SU-DHL-6 (cell line): ENCODE measurements at regions not wholly inside any gene's neighbourhood (a gene's known extent, or its start where the extent isn't known, plus 50 kb on each side); places are given as distances from the start of the nearest gene placed in this dataset.

Experiments used
- H2AFZ ChIP-seq: fragments of 200-600 bp; sonication (generic); 2 replicates; pipeline ENCODE4 v1.6.1; 2014; ENCODE audit warnings: low read depth, mild to moderate bottlenecking, moderate library complexity, mixed read lengths, antibody characterized with exemption, low read length; ENCODE audit not compliant: severe bottlenecking
- H3F3A ChIP-seq: fragments of 200-600 bp; shearing (Covaris generic); 2 replicates; pipeline ENCODE4 v1.6.0; 2016; ENCODE audit warnings: antibody characterized with exemption, mild to moderate bottlenecking; ENCODE audit not compliant: insufficient read depth
- H3K27ac ChIP-seq: fragments of 200-600 bp; sonication (generic); 2 replicates; pipeline ENCODE4 v1.5.1; 2016; ENCODE audit warnings: low read depth, mild to moderate bottlenecking, low read length, moderate library complexity, mixed read lengths
- H3K27me3 ChIP-seq: fragments of 200-600 bp; sonication (generic), shearing (Covaris generic); 2 replicates; pipeline ENCODE4 v1.6.0; 2014; ENCODE audit warnings: mild to moderate bottlenecking, low read length
- H3K36me3 ChIP-seq: fragments of 200-600 bp; sonication (generic); 2 replicates; pipeline ENCODE4 v1.6.1; 2014; ENCODE audit warnings: mild to moderate bottlenecking, low read length, mixed read lengths
- H3K4me2 ChIP-seq: fragments of 300-600, 200-600 bp; shearing (Covaris generic), sonication (generic); 2 replicates; pipeline ENCODE4 v1.6.0; 2014; ENCODE audit warnings: low read length, low read depth, mild to moderate bottlenecking; ENCODE audit not compliant: poor library complexity, severe bottlenecking
- H3K4me3 ChIP-seq: fragments of 200-600 bp; sonication (generic); 2 replicates; pipeline ENCODE4 v1.5.1; 2014; ENCODE audit warnings: antibody characterized with exemption, low read length, mild to moderate bottlenecking, mixed read lengths; ENCODE audit not compliant: insufficient read depth, poor library complexity, severe bottlenecking
- H3K79me2 ChIP-seq: fragments of 200-600 bp; sonication (generic); 2 replicates; pipeline ENCODE4 v1.6.1; 2014; ENCODE audit warnings: mild to moderate bottlenecking, low read length, moderate library complexity; ENCODE audit not compliant: insufficient read depth
- H3K9ac ChIP-seq: fragments of 200-600 bp; sonication (generic); 2 replicates; pipeline ENCODE4 v1.7.0; 2014; ENCODE audit warnings: mild to moderate bottlenecking, low read length
- H3K9me2 ChIP-seq: fragments of 200-600 bp; sonication (generic); replicated peaks from 2 replicates; pipeline ENCODE4 v1.6.1; 2014; ENCODE audit warnings: low read length; ENCODE audit not compliant: insufficient read depth
- H3K9me3 ChIP-seq: fragments of 200-600 bp; sonication (generic); 2 replicates; pipeline ENCODE4 v1.6.1; 2014; ENCODE audit warnings: low read length, mixed read lengths; ENCODE audit not compliant: insufficient read depth
- H4K20me1 ChIP-seq: fragments of 200-600 bp; sonication (generic); 2 replicates; pipeline ENCODE4 v1.6.1; 2014; ENCODE audit warnings: low read depth, mild to moderate bottlenecking, antibody characterized with exemption, low read length, moderate library complexity, mixed read lengths
- EZH2phosphoT487 ChIP-seq: fragments of 200-600 bp; sonication (generic), shearing (Covaris generic); conservative IDR thresholded peaks from 2 replicates; pipeline ENCODE4 v1.6.1; 2018; ENCODE audit warnings: mild to moderate bottlenecking, antibody characterized with exemption, low read length, moderate library complexity, mixed read lengths
- TF ChIP-seq, protein P1 (sequence below): fragments of 200-600 bp; sonication (generic); IDR thresholded peaks from one replicate; pipeline ENCODE4 v1.5.1; 2017; ENCODE audit warnings: antibody characterized with exemption, mild to moderate bottlenecking, low read length, moderate library complexity; ENCODE audit not compliant: insufficient read depth, poor library complexity, severe bottlenecking

DNA sequence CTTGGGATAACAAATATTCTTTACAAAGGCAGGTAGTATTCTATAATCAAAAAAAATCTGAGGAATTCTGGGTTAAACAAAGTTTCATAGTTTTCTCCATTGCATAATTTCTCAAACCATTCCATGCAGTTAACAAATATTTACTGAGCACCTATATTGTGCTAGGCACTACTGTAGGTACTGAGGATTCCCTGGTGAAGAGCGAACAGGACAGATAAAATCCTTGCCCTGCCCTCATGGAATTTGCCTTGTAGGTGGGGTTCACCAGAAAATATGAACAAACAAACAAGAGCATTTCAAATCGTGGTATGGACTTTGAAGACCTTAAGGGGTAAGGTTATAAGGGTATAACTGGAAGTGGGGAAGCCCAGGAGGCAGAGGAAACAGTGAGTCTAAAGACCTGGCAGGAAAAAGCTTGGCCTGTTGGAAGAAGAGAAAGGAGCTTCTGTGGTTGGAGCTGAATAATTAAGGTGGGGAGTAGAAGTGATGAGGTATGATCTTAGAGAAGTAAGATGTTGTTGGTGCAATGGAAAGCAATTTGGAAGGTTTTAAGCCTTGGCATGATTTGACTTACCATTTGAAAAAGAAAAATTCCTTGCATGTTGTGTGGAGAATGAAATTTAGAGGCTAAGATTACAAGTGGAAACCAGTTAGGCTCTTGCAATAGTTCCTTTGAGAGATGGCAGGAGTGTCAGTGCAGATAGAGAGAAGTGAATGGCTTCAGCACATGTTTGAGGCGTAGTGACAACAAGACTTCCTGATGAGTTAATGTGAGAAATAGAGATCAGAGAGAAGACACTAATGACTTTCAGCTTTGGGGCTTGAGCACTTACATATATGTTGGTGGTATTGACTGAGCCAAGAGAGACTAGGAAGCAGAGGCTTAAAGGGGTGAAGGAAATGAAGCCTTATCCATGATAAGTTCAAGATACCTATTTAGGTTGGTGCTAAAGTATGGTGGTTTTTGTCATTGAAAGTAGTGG, 55.7 kb upstream of the PICALM start:
- H3K79me2 ChIP-seq: no peaks in the 10 kb centered on the region
- H3K36me3 ChIP-seq: no peaks in the 10 kb centered on the region
- H3K4me3 ChIP-seq: no peak overlapping the region
- H3K27ac ChIP-seq: no peak overlapping the region
- H3K9me2 ChIP-seq: no peaks in the 10 kb centered on the region
- H3K9ac ChIP-seq: no peak overlapping the region
- no peaks in the 10 kb centered on the region for H3K27me3 ChIP-seq
- TF ChIP-seq, protein P1, sequence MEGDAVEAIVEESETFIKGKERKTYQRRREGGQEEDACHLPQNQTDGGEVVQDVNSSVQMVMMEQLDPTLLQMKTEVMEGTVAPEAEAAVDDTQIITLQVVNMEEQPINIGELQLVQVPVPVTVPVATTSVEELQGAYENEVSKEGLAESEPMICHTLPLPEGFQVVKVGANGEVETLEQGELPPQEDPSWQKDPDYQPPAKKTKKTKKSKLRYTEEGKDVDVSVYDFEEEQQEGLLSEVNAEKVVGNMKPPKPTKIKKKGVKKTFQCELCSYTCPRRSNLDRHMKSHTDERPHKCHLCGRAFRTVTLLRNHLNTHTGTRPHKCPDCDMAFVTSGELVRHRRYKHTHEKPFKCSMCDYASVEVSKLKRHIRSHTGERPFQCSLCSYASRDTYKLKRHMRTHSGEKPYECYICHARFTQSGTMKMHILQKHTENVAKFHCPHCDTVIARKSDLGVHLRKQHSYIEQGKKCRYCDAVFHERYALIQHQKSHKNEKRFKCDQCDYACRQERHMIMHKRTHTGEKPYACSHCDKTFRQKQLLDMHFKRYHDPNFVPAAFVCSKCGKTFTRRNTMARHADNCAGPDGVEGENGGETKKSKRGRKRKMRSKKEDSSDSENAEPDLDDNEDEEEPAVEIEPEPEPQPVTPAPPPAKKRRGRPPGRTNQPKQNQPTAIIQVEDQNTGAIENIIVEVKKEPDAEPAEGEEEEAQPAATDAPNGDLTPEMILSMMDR: no peak
- no peak for TF ChIP-seq EZH2phosphoT487
- no peak overlapping the region for H2AFZ ChIP-seq
- no peaks in the 10 kb centered on the region for H4K20me1 ChIP-seq
- H3K4me2 ChIP-seq: no peak overlapping the region
- H3K9me3 ChIP-seq: no peaks in the 10 kb centered on the region
- H3F3A ChIP-seq: no peaks in the 10 kb centered on the region

DNA sequence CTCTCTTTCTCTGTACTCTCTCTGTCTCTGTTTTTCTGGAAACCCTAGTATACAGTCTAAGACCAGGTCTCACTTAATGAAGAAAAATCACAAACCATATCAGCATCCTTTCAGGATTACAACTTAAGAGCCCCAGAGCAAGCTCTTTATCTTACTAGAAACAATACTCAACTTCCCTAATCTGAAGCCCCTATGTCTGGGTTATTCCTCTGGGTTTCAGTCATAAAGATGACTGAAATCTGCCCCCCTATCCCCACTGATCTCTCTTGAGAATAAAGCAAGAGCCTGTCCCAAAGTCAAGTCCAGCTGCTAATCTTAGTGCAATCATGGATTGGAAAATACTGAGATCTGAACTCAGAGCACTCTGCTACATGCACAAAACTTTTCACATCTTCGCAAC, 53.9 kb upstream of the PICALM start:
- Histone ChIP-seq H3K36me3 (no peaks in the 10 kb centered on the region), H3K9ac (no peak overlapping the region), H2AFZ (no peak overlapping the region), H3K27ac (no peak overlapping the region), H4K20me1 (no peaks in the 10 kb centered on the region), H3K9me2 (no peaks in the 10 kb centered on the region), H3K79me2 (no peaks in the 10 kb centered on the region), H3F3A (no peaks in the 10 kb centered on the region), H3K4me3 (no peak overlapping the region), H3K4me2 (no peak overlapping the region), H3K27me3 (no peaks in the 10 kb centered on the region), H3K9me3 (no peaks in the 10 kb centered on the region)
- no peak for TF ChIP-seq EZH2phosphoT487
- TF ChIP-seq, protein P1: no peak

DNA sequence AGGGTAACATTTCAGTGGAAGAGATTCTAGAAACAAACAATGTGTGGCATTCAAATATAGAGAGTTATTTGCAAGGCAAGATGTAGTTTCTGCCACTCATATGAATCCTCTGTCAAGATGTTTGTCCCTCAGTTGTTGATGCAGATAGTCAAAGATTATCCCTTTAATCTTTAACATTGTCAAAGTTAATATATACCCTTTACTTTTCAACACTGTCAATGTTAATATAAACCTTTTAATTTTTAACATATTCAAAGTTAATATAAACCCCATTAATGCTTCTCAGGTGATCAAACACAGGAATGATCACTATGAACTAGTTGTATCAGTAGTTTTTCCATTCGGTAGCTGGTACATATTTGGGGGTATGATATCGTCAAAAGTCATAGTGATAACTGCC, 51.9 kb upstream of the PICALM start:
- H2AFZ ChIP-seq: no peak overlapping the region
- H3K9ac ChIP-seq: no peak overlapping the region
- H3K4me3 ChIP-seq: no peak overlapping the region
- H3F3A ChIP-seq: no peaks in the 10 kb centered on the region
- TF ChIP-seq, protein P1: no peak
- TF ChIP-seq EZH2phosphoT487: no peak
- H3K4me2 ChIP-seq: no peak overlapping the region
- H3K9me3 ChIP-seq: no peaks in the 10 kb centered on the region
- no peaks in the 10 kb centered on the region for H3K27me3 ChIP-seq
- no peaks in the 10 kb centered on the region for H3K9me2 ChIP-seq
- no peak overlapping the region for H3K27ac ChIP-seq
- H4K20me1 ChIP-seq: no peaks in the 10 kb centered on the region
- H3K36me3 ChIP-seq: no peaks in the 10 kb centered on the region
- H3K79me2 ChIP-seq: no peaks in the 10 kb centered on the region
